ENCODE measurements at regions not wholly inside any gene's neighbourhood (a gene's known extent, or its start where the extent isn't known, plus 50 kb on each side); places are given as distances from the start of the nearest gene placed in this dataset.

- TF ChIP-seq CTCF (IDR thresholded peaks at IDR 0.05) = no peak
- no peak for TF ChIP-seq POLR2A (IDR thresholded peaks at IDR 0.05)
Measured at GRCh38 chr1:98019747-98020146, 98.9 kb upstream of the DPYD start.

All from body of pancreas (tissue), 4 donors.